EL (cell line): ENCODE measurements at regions not wholly inside any gene's neighbourhood (a gene's known extent, or its start where the extent isn't known, plus 50 kb on each side); places are given as distances from the start of the nearest gene placed in this dataset.

Experiments
- DNase-seq: peaks from one replicate; pipeline ENCODE4 v3.0.0-alpha.2; 2016

GRCh38 chr18:56374007-56374655 lies 264.3 kb downstream of the TXNL1 start:
- peak; percentile 4 for DNase-seq

DNA sequence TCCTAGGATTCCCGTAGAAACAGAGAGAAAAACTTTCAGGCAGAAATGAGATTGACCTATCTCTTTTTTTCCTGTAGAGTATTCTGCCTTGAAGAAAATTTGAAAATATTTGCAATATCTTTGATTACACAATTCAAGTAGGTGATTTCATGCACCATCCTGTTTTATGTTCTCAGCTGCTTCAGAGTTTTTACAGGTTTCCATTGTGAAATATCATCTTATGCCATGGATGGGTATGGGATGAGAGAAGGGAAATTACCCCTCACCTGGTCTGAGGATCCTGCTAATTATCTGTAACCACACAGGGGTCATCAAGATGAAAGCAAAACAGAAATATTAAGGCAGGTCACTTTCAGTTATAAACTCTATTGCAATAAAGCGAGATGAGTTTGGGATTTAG lies 264.8 kb downstream of the TXNL1 start:
- no peak for DNase-seq

GRCh38 chr18:56368066-56368465 lies 270.3 kb downstream of the TXNL1 start:
- no peak for DNase-seq

GRCh38 chr18:56358608-56359280 lies 279.6 kb downstream of the TXNL1 start:
- DNase-seq, result no peak

DNA sequence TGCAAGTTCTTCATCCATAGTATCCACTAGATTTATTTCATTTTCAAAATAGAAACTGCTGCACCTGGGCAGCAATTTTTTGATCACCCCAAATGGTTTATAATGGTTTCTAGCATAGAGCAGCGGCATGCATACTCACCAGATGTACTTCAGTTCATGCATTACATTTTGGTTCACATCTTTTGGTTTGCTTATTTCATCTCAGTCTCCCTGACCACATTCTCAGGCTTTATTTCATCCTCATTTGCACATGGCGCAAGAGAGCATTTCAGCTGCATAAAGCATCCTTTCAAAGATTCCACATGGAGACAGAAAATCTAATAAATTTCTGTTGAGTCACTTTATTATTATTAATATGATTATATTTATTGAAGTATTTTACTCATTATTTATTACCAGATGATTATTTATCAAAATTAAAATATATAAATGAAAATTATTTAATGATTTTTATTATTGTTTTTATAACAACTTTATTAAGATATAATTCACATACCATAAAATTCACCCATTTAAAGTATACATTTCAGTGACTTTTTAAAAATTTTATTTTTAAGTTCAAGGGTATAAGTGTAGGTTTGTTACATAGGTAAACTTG lies 284.6 kb downstream of the TXNL1 start:
- no peak for DNase-seq

DNA sequence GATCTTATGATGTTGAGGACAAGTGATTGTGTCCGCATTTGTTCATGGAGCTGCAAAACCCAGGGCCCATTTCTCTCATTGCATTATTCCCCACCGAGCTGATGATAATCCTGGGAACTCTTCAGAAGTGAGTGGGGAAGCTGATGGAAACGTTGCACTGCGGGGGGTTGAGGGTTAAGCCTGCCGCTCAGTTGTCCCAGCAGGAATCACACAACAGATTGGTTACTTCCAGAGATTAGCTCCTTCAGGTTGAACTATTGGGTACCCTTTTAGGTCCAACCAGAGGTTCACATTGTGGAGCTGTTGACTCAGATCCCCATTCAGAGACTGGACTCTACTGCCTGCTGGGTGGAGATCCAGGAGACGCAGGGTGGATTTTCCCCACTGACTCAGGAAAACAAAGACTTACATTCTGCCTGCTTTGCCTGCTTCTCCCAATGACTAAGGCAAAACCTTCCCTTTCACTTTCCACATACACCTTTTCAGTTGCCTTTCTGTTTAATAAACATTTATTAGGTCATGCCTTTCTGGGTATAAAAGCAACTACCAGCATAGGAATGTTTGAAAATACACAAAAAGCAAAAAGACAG lies 286.4 kb downstream of the TXNL1 start:
- no peak for DNase-seq

DNA sequence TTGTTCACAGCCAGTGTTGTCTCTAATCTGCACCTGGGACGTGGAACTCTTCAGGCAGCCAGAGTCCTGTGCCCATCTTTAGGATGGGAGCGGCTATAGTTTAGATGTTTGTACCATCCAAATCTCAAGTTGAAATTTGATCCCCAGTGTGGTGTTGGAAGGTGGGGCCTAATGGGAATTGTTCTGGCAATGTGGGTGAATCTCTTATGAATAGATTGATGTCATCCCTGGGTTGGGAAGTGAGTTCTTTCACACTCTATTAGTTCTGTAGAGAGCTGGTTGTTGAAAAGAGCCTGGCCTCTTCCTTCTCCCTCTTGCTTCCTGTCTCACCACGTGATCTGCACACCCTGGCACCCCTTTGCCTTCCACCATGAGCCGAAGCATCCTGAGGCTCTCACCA lies 300.9 kb downstream of the TXNL1 start:
- no peak for DNase-seq

DNA sequence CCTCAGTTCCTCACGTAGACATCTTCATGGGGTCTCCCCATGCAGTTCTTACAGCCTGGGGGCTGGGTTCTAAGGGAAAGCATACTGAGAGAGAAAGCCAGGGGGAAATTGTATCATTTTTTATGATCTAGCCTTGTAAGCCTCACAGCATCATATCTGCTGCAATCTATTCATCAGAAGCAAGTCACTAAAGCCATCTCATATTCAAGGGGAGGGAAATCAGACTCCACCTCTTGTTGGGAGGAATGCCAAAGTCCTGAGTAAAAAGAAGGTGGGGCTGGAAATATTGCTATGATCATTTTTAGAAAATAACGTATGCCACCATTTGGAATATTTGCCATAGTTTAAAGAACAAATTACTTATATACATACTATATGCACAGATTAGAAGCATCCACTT lies 304.6 kb downstream of the TXNL1 start:
- DNase-seq, result peak; percentile 5

DNA sequence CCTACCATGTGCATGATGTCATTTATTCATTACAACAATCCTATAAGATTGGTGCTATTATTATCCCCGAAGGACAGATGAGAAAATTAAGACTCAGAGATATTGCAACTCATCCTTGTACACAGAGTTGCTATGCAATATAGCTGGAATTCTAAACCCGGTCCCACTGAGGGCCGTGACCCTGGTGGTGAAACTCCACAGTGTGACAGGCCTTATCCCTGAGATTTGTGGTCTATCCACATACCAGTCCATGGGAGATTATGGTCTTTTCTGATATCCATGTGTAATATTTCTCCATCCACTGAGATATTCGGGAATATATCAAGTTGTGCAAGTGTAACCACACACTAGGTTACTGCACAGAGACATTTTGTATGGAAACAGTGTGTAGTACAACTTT lies 305.2 kb downstream of the TXNL1 start:
- no peak for DNase-seq

DNA sequence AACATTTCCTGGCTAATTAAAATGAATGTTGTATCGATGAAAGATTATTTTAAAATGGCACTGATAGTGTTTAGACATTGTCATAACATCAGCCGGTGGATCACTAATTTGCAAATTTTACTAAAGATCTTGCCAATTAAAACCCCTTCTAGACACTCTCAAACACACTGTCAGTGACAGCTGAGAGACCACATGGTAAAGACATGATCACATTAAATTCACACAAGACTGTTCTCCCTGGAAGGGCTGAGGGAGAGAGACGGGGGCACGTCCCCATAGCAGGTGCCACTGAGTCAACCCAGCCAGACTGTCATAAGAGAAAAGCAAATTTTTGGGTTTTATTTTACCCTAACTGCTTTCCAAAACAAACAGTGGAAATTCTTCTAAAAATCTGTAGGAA lies 306.0 kb downstream of the TXNL1 start:
- DNase-seq, result no peak

DNA sequence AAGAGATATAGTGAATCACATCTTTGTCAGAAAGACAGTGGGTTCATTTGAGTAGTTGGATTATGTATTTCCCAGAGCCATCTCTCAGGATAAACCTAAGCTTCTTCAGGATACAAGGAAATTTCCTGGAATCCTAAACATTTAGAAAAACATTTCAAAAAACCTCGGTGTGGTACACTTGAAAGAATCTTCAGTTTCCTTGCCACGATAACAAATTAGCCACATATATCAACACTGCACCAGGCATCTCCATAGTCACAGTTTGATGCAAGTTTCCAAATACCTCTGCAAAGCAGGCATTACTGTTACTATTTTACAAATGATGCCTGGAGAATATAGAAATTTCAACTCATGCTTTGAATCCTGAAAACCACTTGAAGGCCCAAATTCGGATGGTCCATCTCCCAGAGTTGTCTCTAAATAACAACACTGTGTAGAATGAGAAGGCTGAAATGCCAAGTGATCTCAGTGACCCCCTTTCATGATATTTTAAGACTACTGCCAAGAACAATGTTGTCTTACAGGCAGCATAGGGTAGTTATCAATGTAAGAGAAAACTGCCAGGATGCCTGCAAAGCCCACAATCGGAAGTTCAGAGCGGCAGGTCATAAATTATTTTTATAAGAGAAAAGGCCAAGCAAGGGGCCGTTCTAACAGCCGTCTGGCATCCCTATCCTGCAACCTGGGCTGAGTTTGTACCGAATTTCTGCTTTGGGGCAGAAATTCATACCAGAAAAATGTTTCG lies 307.9 kb downstream of the TXNL1 start:
- DNase-seq, result no peak

GRCh38 chr18:56329536-56329935 lies 308.9 kb downstream of the TXNL1 start:
- no peak for DNase-seq

DNA sequence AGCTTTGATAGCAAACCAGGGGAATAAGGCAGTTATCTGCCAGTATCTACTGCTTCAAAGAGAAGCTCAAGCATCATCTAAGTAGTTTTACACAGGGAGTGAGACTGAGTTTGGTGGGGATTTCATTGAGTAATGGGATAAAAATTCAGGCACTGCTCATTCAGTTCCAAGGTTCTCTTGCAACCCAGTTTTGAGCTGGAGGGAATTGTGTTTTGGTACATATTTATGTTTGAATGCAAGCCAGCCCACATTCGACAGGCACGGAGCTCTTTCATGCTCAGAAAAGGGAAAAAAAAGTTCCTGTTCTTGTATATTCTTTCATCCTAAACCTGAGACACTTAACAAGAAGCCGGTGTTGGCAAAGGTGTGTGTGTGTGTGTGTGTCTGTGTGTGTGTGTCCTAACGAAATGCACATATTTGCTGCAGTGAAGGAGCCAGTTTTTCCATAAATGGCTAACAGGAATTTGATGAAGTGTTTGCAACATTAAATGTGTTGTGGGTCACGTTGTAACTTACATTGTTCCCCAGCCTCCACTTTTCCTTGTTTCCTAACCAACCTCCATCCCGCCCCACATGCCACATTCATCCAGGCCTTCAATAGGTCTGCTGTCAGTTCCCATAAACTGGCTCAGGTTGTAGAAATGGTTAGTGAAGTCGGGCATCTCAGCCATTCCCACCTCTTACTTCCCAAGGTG lies 311.1 kb downstream of the TXNL1 start:
- peak; percentile 3 for DNase-seq

DNA sequence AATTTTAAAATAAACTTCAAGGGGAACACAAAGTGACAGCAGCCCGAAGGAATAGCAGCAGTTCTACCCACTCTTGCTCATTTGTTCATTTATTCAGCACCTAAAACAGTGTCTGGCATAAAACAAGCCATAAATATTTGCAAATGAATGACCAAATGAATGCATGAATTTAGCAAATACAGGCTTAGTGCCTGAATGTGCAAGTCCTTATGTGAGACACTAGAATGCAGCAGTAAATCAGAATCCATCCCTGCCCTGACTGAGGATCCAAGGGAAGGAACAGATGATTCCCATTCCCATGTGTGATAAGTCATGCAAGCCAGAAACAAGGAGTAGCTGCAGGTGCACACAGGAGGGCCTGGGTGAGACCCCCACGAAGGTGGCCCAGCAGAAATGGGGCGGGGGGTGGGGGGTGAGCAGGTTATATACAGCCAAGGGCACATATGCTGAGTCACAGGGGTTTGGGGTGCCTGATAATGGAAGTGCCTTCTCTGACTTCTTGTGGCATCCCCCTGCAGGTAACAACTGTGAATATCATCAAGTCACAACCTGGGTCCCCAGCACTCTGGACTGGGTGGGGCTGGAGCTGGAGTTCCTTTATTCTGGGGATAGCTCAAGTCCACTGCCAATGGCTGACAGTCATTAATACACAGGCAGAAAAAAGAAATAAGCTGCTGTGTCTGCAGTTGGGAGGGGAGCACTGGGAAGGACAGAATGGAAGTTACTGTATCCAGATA lies 311.9 kb downstream of the TXNL1 start:
- no peak for DNase-seq

DNA sequence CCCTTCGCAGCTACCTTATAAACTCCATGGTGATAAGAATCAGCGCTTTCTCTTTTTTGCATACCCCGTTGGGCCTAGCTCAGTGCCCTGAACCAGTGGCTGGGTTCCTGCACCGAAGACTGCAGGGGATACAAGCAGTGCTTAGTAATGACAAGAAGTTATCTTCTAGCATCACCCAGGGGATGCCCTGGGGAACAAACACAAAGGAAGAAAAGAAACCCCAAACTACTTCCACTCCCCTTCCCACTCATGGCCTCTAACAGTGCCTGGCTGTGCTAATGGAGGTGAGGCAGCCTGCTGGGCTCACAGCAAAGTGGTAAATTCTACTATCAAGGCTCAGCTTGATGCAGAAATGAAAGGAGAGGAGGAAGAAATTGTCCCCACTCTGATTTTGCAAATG lies 314.7 kb downstream of the TXNL1 start:
- no peak for DNase-seq

GRCh38 chr18:56322406-56322805 lies 316.0 kb downstream of the TXNL1 start:
- DNase-seq, result no peak

- DNase-seq, result no peak
Measured at GRCh38 chr18:56321470-56321869, 316.9 kb downstream of the TXNL1 start.

DNA sequence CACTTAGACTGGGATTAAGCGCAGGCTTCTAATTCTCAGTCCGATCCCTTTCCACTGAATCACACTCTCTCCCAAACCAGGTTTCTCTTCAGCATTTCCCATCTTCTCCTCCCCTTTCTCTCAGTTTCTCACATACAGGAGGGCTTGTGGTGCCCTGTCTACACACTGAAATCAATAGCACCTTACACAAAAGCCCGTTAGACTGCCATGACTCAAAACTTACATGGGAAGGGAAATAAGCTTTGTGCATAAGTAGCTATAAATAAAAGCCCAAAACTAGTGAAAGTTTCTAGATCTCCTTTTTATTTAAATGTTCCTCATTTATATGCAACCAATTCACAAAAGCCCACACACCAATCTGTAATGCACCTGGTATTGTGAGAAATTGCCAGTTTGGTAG lies 318.4 kb downstream of the TXNL1 start:
- no peak for DNase-seq

DNA sequence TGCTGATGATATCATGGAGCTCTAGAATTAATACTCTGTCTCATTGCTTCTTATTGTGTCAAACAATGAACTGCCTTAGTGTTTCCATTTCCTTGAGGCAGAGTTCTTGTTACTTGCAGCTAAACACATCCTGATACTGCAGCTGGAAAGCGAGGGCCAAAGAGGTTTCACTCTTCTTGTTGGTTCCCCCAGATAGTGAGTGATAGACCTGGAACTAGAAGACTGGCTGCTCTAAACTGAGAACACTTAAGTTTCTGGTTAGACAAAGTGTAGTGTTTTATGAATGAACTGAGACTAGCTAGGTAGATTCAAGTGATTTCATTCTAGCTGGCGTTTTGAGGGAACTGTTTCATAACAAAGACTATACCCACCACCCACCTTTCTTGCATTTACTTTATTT lies 321.7 kb downstream of the TXNL1 start:
- DNase-seq, result no peak

DNA sequence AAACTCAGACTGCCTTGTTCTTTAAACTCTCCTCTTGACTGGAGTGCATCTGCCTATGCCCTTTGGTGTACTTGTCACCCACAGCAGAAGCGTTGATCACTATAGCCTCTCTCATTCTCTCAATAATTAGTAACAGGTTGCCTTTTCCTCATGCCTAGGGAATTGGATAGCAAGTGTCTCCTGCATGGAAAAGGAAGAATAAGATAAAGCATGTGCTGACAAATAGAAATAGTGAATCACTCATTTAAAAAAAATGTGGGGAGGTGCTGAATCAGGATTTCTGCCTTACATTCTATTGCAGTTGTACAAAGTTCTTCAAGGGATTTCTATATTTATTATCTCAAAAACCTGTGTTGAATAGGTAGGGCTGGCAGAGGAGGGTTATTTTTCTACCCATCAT lies 323.0 kb downstream of the TXNL1 start:
- peak; percentile 52 for DNase-seq

DNA sequence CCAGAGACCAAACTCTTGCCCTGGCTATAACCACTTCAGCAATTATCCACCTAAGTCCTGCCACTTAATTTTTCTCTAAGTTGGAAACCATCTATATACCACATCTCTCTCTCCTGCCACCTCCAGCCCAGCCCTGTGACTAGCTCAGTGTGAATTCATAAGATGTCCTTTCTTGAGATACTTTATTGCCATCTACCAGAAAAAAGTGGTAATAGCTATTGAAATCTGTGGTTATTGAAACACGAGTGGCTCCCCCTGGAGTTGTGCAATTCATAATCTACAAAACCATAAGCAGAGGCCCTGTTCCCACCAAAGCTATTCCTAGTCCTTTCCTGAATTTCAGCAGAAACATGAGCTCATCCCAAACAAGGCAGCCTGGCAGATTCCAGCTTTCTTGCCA lies 324.0 kb downstream of the TXNL1 start:
- DNase-seq, result peak; percentile 28
